Right lobe of liver (tissue), 4 donors: ENCODE measurements at regions not wholly inside any gene's neighbourhood (a gene's known extent, or its start where the extent isn't known, plus 50 kb on each side); places are given as distances from the start of the nearest gene placed in this dataset.

Source experiments
- POLR2A ChIP-seq: fragments of 450-650 bp; IDR thresholded peaks from one replicate; pipeline ENCODE4 v1.6.1; 2017; ENCODE audit warnings: antibody characterized with exemption, mild to moderate bottlenecking
- TF ChIP-seq, protein P1 (sequence below), 4 donors: fragments of 200-600 bp in 3 of 4; fragments of 450-650 bp in 1 of 4; IDR thresholded peaks; one replicate each; pipeline versions ENCODE4 v1.5.1 to v1.8.0; 2016 to 2022; ENCODE audit warnings: antibody characterized with exemption in 4 of 4, mild to moderate bottlenecking in 2 of 4
- donor health status: DM: no; HTN: no; CAD: no.
- donor health status: DM: no; HTN: no; CAD: no.
- donor health status: DM: no; HTN: yes; CAD: no.

DNA sequence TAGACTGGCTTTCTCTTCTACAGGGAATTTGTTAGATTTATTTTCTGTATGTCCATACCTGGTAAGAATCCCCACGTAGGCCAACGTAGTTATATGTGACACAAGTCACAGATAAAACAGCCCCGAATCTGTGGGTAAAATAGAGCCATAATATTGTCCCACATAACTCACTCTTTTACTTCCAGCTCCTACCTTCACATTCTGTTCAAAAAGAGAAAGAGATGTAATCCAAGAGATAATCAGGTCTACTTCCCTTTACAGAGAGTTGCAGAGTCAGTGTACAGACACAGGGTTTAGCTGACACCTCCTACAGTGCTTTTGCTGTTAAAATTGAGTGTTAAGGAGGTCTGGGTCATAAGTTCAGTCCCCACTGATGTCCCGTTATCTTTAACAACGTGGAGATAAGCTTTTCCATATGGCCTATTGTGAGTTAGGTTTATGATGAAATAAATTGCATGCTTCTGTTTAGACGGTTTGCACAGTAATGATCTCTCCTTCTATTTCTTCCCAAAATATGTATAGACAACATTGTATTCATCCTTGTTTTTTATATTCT is 446.5 kb downstream of the ADAMTS20 start:
- TF ChIP-seq, protein P1, sequence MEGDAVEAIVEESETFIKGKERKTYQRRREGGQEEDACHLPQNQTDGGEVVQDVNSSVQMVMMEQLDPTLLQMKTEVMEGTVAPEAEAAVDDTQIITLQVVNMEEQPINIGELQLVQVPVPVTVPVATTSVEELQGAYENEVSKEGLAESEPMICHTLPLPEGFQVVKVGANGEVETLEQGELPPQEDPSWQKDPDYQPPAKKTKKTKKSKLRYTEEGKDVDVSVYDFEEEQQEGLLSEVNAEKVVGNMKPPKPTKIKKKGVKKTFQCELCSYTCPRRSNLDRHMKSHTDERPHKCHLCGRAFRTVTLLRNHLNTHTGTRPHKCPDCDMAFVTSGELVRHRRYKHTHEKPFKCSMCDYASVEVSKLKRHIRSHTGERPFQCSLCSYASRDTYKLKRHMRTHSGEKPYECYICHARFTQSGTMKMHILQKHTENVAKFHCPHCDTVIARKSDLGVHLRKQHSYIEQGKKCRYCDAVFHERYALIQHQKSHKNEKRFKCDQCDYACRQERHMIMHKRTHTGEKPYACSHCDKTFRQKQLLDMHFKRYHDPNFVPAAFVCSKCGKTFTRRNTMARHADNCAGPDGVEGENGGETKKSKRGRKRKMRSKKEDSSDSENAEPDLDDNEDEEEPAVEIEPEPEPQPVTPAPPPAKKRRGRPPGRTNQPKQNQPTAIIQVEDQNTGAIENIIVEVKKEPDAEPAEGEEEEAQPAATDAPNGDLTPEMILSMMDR (IDR thresholded peaks at IDR 0.05): no peak
- no peak for TF ChIP-seq POLR2A
